K562 (cell line): ENCODE measurements at regions not wholly inside any gene's neighbourhood (a gene's known extent, or its start where the extent isn't known, plus 50 kb on each side); places are given as distances from the start of the nearest gene placed in this dataset.
A peak's percentile ranks its signal among the peaks of the same experiment; 100 is the strongest.

Source experiments
- ATAC-seq: fragments of 200-7000 bp; cut with Tn5 transposase; 3 replicates; pipeline ENCODE4 v1.9.1; 2020; ENCODE audit warnings: moderate library complexity
- BruUV-seq: library from RNA; stranded (reverse); fragments of 400-500 nt; replicated peaks from 2 replicates; lab custom pipeline; 2021; lab: Mats Ljungman, UMichigan
- CTCF ChIA-PET: fragments of 300-600 bp; formaldehyde crosslinking; extraction: SDS; loops from one replicate; lab custom pipeline; 2021; ENCODE audit warnings: low intra/inter-chr PET ratio; lab: Yijun Ruan, JAX
- POLR2A ChIA-PET: fragments of 300-600, 350-650 bp; sonication (Branson Sonifier 250); formaldehyde crosslinking; extraction: SDS; loops from one replicate; lab custom pipeline; 2021; ENCODE audit warnings: antibody characterized with exemption, inconsistent platforms; lab: Yijun Ruan, JAX
- DNase-seq, 4 experiments: peaks; one replicate each; pipeline versions ENCODE4 v3.0.0 to v3.0.0-alpha.2; 2011 to 2018; ENCODE audit warnings: low spot score in 3 of 4, mixed read lengths in 3 of 4; ENCODE audit errors: extremely low read depth in 1 of 4
- FAIRE-seq: peaks from 2 replicates; lab custom pipeline; 2011; peaks lifted over from hg19 to GRCh38; lab: Jason Lieb, UNC
- H2AFZ ChIP-seq: 2 replicates; pipeline ENCODE4 v1.6.0; 2011; ENCODE audit warnings: low read depth, low read length, control low read depth, inconsistent platforms
- H3K27ac ChIP-seq: fragments of 200-600 bp; 3 replicates; pipeline ENCODE4 v1.8.0; 2011; ENCODE audit warnings: low read depth, mild to moderate bottlenecking, control low read depth, inconsistent platforms, low read length, moderate library complexity, mixed read lengths; ENCODE audit errors: extremely low read depth
- H3K27me3 ChIP-seq, 2 experiments: fragments of 300-600 bp in 1 of 2; 2 replicates in 1 of 2; 3 replicates in 1 of 2; pipeline versions ENCODE4 v1.6.0 to v1.8.0; 2011; ENCODE audit warnings: inconsistent platforms in 2 of 2, low read length in 2 of 2, mild to moderate bottlenecking in 1 of 2, mixed read lengths in 1 of 2, moderate library complexity in 1 of 2; ENCODE audit not compliant: control insufficient read depth in 2 of 2, insufficient read depth in 2 of 2
- H3K36me3 ChIP-seq: fragments of 300-600 bp; 3 replicates; pipeline ENCODE4 v1.8.0; 2011; ENCODE audit warnings: mild to moderate bottlenecking, low read length, inconsistent platforms; ENCODE audit not compliant: control insufficient read depth, insufficient read depth
- H3K4me1 ChIP-seq, 2 experiments: fragments of 200-600 bp in 1 of 2; replicated peaks in 1 of 2; 2 replicates in 1 of 2; 3 replicates in 1 of 2; pipeline versions ENCODE4 v1.5.1 to v1.8.0; 2011; ENCODE audit warnings: inconsistent platforms in 2 of 2, low read length in 2 of 2, mild to moderate bottlenecking in 1 of 2, mixed read lengths in 1 of 2, moderate library complexity in 1 of 2; ENCODE audit not compliant: control insufficient read depth in 2 of 2, insufficient read depth in 2 of 2
- H3K4me2 ChIP-seq: 2 replicates; pipeline ENCODE4 v1.6.1; 2011; ENCODE audit warnings: low read length, control low read depth, inconsistent platforms, mixed read lengths; ENCODE audit not compliant: insufficient read depth
- H3K4me3 ChIP-seq: fragments of 200-600 bp; sonication (generic), shearing (Covaris generic); 2 replicates; pipeline ENCODE4 v1.5.1; 2016; ENCODE audit warnings: control low read depth, inconsistent platforms
- H3K79me2 ChIP-seq: fragments of 200-600 bp; 3 replicates; pipeline ENCODE4 v1.8.0; 2011; ENCODE audit warnings: low read length, inconsistent platforms; ENCODE audit not compliant: control insufficient read depth, insufficient read depth
- H3K9ac ChIP-seq, 2 experiments: 2 replicates each; pipeline versions ENCODE4 v1.6.0 to v1.6.1; 2011; ENCODE audit warnings: low read depth in 2 of 2, low read length in 2 of 2, control low read depth in 1 of 2, inconsistent platforms in 1 of 2, mild to moderate bottlenecking in 1 of 2, mixed read lengths in 1 of 2; ENCODE audit not compliant: insufficient read depth in 1 of 2
- H3K9me1 ChIP-seq: one replicate; pipeline ENCODE4 v1.6.0; 2011; ENCODE audit warnings: inconsistent platforms, mild to moderate bottlenecking, low read length, moderate library complexity; ENCODE audit not compliant: control insufficient read depth, insufficient read depth
- H3K9me3 ChIP-seq: replicated peaks from 2 replicates; pipeline ENCODE4 v1.5.1; 2011; ENCODE audit warnings: low read depth, low read length, inconsistent platforms; ENCODE audit not compliant: control insufficient read depth, insufficient read depth
- H4K20me1 ChIP-seq: replicated peaks from 2 replicates; pipeline ENCODE4 v1.6.1; 2011; ENCODE audit warnings: low read length, inconsistent platforms, mixed read lengths; ENCODE audit not compliant: control insufficient read depth, insufficient read depth
- CREM ChIP-seq: IDR thresholded peaks from 2 replicates; pipeline ENCODE4 v1.6.1; 2014; ENCODE audit warnings: antibody characterized with exemption, low read depth
- TBL1XR1 ChIP-seq, 2 experiments: IDR thresholded peaks; 2 replicates each; pipeline ENCODE4 v1.6.1; 2012; ENCODE audit warnings: improper control_type of control experiment in 2 of 2, low read length in 2 of 2, mild to moderate bottlenecking in 1 of 2
- TCF7L2 ChIP-seq: fragments of 150-350 bp; IDR thresholded peaks from 2 replicates; pipeline ENCODE4 v1.6.1; 2016; ENCODE audit warnings: low read depth, mild to moderate bottlenecking, low read length, moderate library complexity
- ZBTB8A ChIP-seq: fragments of 450-650 bp; IDR thresholded peaks from 2 replicates; pipeline ENCODE4 v1.6.1; 2018; ENCODE audit warnings: mild to moderate bottlenecking, moderate library complexity; ENCODE audit not compliant: partially characterized antibody
- ZKSCAN3 ChIP-seq: fragments of 250-450 bp; sonication (Bioruptor Pico); IDR thresholded peaks from 2 replicates; pipeline ENCODE4 v1.4.0; 2020
- WGBS: fragments of 100-300 bp; shearing (Covaris generic); methylation state at CpG from one replicate; pipeline ENCODE4 v1.1.6; 2016; ENCODE audit warnings: low coverage, mixed read lengths; ENCODE audit not compliant: insufficient coverage; ENCODE audit errors: missing lambda C conversion rate; 5-methylcytosine and 5-hydroxymethylcytosine counted together
- in situ Hi-C: fragments of 300-500 bp; cut with MboI; formaldehyde crosslinking; loops from 4 replicates; pipeline ENCODE4 v1.15.0; 2018; ENCODE audit warnings: inconsistent platforms, mixed read lengths
- intact Hi-C: fragments of 100-400 bp; cut with micrococcal nuclease; formaldehyde crosslinking; loops from 2 replicates; pipeline ENCODE4 v1.14.2; 2022
- TF ChIP-seq, protein P1 (sequence below), 2 experiments: fragments of 450-650 bp in 1 of 2; sonication (generic) in 1 of 2; formaldehyde crosslinking in 1 of 2; IDR thresholded peaks in 1 of 2; conservative IDR thresholded peaks in 1 of 2; 2 replicates each; pipeline versions ENCODE4 v1.6.1 to v1.8.1; 2016 to 2023; ENCODE audit warnings: mild to moderate bottlenecking in 2 of 2, moderate library complexity in 2 of 2, inconsistent platforms in 1 of 2, missing genetic modification reagents in 1 of 2

DNA sequence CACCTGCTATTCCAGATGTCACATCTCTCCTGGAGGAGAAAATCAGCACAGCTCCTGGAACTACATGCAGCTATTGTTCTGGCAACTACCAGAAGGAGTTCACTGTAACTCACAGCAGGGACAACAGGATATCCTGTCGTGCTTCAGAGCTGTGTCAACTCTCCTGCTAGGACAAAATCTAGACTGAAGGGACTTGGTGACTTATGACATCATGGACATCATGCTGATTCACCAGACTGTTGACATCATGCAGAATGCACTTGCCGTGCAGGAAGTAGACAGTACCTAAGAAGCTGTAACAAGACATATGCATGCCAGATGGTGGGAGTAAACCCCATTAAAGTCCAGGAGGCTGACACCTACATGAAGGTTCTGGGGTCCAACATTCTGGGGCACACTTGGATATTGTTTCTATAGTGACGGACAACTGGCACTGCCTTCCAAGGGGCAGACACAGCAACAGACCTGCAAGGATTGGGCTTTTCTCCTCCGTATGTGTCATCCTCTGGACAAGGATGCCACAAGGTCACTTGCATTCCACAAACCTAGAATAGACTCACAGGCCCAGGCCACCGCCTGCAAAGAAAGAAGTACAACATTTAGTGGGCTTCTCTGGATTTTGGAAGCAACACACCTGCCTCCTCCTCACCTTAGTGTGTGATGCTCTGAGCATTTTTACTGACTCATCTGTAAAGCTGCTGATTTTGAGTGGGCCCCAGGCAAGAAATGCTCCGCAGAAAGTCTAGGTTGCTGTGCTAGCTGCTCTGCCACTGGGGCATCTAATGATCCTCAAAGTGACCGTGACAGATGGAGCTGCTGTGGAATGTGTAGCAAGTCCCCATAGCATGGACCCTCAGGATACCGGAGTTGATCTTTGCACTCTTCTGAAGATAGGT is 249.2 kb downstream of the MATN1 start:
- no peak for DNase-seq
- no peaks in the 10 kb centered on the region for H3K79me2 ChIP-seq
- TF ChIP-seq TCF7L2 (no peak), ZBTB8A (no peak), ZKSCAN3 (no peak), TBL1XR1 (IDR thresholded peaks at IDR 0.05; ENCODE audit: low read length in 2 of 2) (no peak), CREM (peak; percentile 50; the same call in 1 of the 2 replicates)
- TF ChIP-seq, protein P1, sequence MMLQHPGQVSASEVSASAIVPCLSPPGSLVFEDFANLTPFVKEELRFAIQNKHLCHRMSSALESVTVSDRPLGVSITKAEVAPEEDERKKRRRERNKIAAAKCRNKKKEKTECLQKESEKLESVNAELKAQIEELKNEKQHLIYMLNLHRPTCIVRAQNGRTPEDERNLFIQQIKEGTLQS (IDR thresholded peaks at IDR 0.05) = 0 out of 2 replicates have a peak, but pooled peaks have one; percentile 15
- TF ChIP-seq, protein P1 (CRISPR knock-in tag; conservative IDR thresholded peaks at IDR 0.05) = no peak
- ChIA-PET CTCF (no interaction called here), POLR2A (interaction anchor here (0.5 to 0.9 kb wide), 2 partner anchors 17 to 1567 kb away, joined by 4 to 5 read pairs; no protein-coding TSS in a partner anchor)
- in situ Hi-C loops (no loop called here), intact Hi-C loops (no loop called here)
- H3K36me3 ChIP-seq = no peaks in the 10 kb centered on the region
- H3K4me1 ChIP-seq = no peaks in the 10 kb centered on the region
- H4K20me1 ChIP-seq = no peaks in the 10 kb centered on the region
- BruUV-seq = no TSS peak
- H3K4me2 ChIP-seq = no peak overlapping the region
- no peaks in the 10 kb centered on the region for H3K9me3 ChIP-seq
- no peaks in the 10 kb centered on the region for H3K9me1 ChIP-seq
- H3K4me3 ChIP-seq = no peak overlapping the region
- H2AFZ ChIP-seq = no peak overlapping the region
- WGBS = 2% methylated on average over 8 of the region's 8 CpGs
- no peak for FAIRE-seq
- no peak overlapping the region for H3K27ac ChIP-seq
- no peak overlapping the region for H3K9ac ChIP-seq
- no peak for ATAC-seq
- peaks cover 7 to 40% of the 10 kb centered on the region in 2 experiments; a peak in 4 of 5 replicates for H3K27me3 ChIP-seq
